Mesendoderm (in vitro differentiated cells): ENCODE measurements at regions not wholly inside any gene's neighbourhood (a gene's known extent, or its start where the extent isn't known, plus 50 kb on each side); places are given as distances from the start of the nearest gene placed in this dataset.

ENCODE experiments used
- DNase-seq: peaks from one replicate; pipeline ENCODE4 v3.0.0; 2013
- H2AK5ac ChIP-seq: 2 replicates; pipeline ENCODE4 v1.6.1; 2013; ENCODE audit warnings: low read length, inconsistent platforms
- H2BK120ac ChIP-seq: 2 replicates; pipeline ENCODE4 v1.6.1; 2013; ENCODE audit warnings: low read depth, mild to moderate bottlenecking, low read length, moderate library complexity, mixed read lengths
- H2BK15ac ChIP-seq: replicated peaks from 2 replicates; pipeline ENCODE4 v1.6.1; 2013; ENCODE audit warnings: low read depth, mild to moderate bottlenecking, moderate library complexity
- H2BK5ac ChIP-seq: 2 replicates; pipeline ENCODE4 v1.6.1; 2013; ENCODE audit warnings: low read length, inconsistent platforms
- H3K18ac ChIP-seq: 2 replicates; pipeline ENCODE4 v1.6.1; 2013; ENCODE audit warnings: mild to moderate bottlenecking, low read length, mixed read lengths
- H3K23ac ChIP-seq: one replicate; pipeline ENCODE4 v1.6.1; 2013; ENCODE audit warnings: low read length
- H3K27ac ChIP-seq: 2 replicates; pipeline ENCODE4 v1.5.1; 2013; ENCODE audit warnings: low read depth, mild to moderate bottlenecking, inconsistent platforms, low read length, moderate library complexity
- H3K27me3 ChIP-seq: 2 replicates; pipeline ENCODE4 v1.6.1; 2013; ENCODE audit warnings: low read length, control low read depth, mild to moderate bottlenecking, inconsistent platforms; ENCODE audit not compliant: insufficient read depth, poor library complexity
- H3K36me3 ChIP-seq: 2 replicates; pipeline ENCODE4 v1.6.1; 2013; ENCODE audit warnings: low read length, inconsistent platforms; ENCODE audit not compliant: control insufficient read depth, insufficient read depth
- H3K4ac ChIP-seq: one replicate; pipeline ENCODE4 v1.6.1; 2013; ENCODE audit warnings: low read depth, mild to moderate bottlenecking, low read length, moderate library complexity
- H3K4me1 ChIP-seq: 2 replicates; pipeline ENCODE4 v1.6.1; 2013; ENCODE audit warnings: low read depth, low read length, inconsistent platforms; ENCODE audit not compliant: control insufficient read depth
- H3K4me2 ChIP-seq: 2 replicates; pipeline ENCODE4 v1.6.1; 2013; ENCODE audit warnings: low read length
- H3K4me3 ChIP-seq: 2 replicates; pipeline ENCODE4 v1.5.1; 2013; ENCODE audit warnings: mild to moderate bottlenecking, low read length
- H3K56ac ChIP-seq: one replicate; pipeline ENCODE4 v1.6.1; 2013; ENCODE audit warnings: low read length
- H3K79me1 ChIP-seq: 2 replicates; pipeline ENCODE4 v1.6.1; 2013; ENCODE audit warnings: low read length, inconsistent platforms
- H3K79me2 ChIP-seq: 2 replicates; pipeline ENCODE4 v1.6.1; 2013; ENCODE audit warnings: mild to moderate bottlenecking, low read length; ENCODE audit not compliant: control insufficient read depth, insufficient read depth
- H3K9ac ChIP-seq: 2 replicates; pipeline ENCODE4 v1.6.1; 2013; ENCODE audit warnings: low read length, inconsistent platforms
- H4K5ac ChIP-seq: one replicate; pipeline ENCODE4 v1.6.1; 2013; ENCODE audit warnings: low read length
- H4K8ac ChIP-seq: one replicate; pipeline ENCODE4 v1.6.1; 2013; ENCODE audit warnings: low read depth, mild to moderate bottlenecking, control low read depth, low read length, moderate library complexity
- WGBS: extraction: QIAGEN DNeasy Blood & Tissue Kit; methylation state at CpG from one replicate; pipeline ENCODE4 v1.1.7; 2013; ENCODE audit warnings: low lambda C conversion rate, missing lambda C conversion rate; ENCODE audit not compliant: insufficient coverage; ENCODE audit errors: extremely low coverage; 5-methylcytosine and 5-hydroxymethylcytosine counted together

DNA sequence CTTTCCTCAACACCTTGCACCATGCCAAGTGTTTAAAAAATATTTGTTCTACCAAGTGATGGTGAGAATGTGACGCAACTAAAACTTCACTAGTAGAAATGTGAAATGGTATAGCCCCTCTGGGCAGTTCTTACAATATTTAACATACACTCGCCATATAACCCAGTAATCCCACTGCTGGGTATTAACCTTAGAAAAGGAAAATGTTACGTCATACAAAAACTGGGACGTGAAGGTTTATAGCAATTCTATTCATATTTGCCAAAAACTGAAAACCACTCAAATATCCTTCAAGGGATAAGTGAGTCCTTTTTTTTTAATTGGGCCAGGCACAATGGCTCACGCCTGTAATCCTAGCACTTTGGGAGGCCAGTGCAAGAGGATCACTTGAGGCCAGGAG, 279.3 kb downstream of the SKIDA1 start:
- H2BK120ac ChIP-seq: no peak overlapping the region
- DNase-seq: no peak
- no peaks in the 10 kb centered on the region for H3K36me3 ChIP-seq
- no peak overlapping the region for H3K18ac ChIP-seq
- H3K4ac ChIP-seq: no peak overlapping the region
- no peak overlapping the region for H2BK5ac ChIP-seq
- H3K9ac ChIP-seq: no peak overlapping the region
- WGBS: no CpG with 5 or more reads among the region's 5 CpGs
- no peak overlapping the region for H3K4me2 ChIP-seq
- no peak overlapping the region for H3K56ac ChIP-seq
- H4K8ac ChIP-seq: no peak overlapping the region
- no peaks in the 10 kb centered on the region for H3K27me3 ChIP-seq
- H2AK5ac ChIP-seq: no peak overlapping the region
- H2BK15ac ChIP-seq: no peak overlapping the region
- no peak overlapping the region for H3K23ac ChIP-seq
- H3K27ac ChIP-seq: no peak overlapping the region
- H3K79me2 ChIP-seq: no peaks in the 10 kb centered on the region
- H3K79me1 ChIP-seq: no peaks in the 10 kb centered on the region
- no peak overlapping the region for H4K5ac ChIP-seq
- no peak overlapping the region for H3K4me3 ChIP-seq
- H3K4me1 ChIP-seq: no peaks in the 10 kb centered on the region

- Histone ChIP-seq H3K27ac (no peak overlapping the region), H4K5ac (no peak overlapping the region), H4K8ac (no peak overlapping the region), H3K4me3 (no peak overlapping the region), H3K79me2 (no peaks in the 10 kb centered on the region), H3K4me2 (no peak overlapping the region), H3K18ac (no peak overlapping the region), H3K23ac (no peak overlapping the region), H3K79me1 (no peaks in the 10 kb centered on the region), H3K4me1 (no peaks in the 10 kb centered on the region), H3K4ac (no peak overlapping the region), H3K56ac (no peak overlapping the region), H2BK15ac (no peak overlapping the region), H2AK5ac (no peak overlapping the region), H3K36me3 (no peaks in the 10 kb centered on the region), H2BK5ac (no peak overlapping the region), H3K27me3 (no peaks in the 10 kb centered on the region), H2BK120ac (no peak overlapping the region), H3K9ac (no peak overlapping the region)
- no peak for DNase-seq
- WGBS: no CpG with 5 or more reads among the region's 8 CpGs
Observed at GRCh38 chr10:21243748-21244257, 281.7 kb downstream of the SKIDA1 start.

DNA sequence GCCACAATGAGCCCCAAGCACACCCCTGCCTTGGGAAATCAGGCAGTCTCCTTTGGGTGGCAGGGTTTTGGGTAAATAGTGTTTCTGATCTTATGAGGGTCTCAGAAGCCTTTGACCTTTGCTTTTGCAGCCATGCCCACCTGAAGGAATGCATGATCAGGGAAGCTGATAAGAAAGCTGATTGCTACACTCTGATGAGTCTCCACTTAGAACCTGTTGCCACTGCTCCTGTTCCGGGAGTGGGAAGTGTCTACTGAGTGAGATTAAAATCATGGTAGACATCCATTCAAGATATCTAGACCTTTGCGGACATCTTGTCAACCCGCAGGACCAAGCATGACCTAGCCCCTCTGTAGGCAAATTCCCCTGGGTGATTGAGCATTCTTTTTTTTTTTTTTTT, 282.6 kb downstream of the SKIDA1 start:
- no peak overlapping the region for H3K18ac ChIP-seq
- no CpG with 5 or more reads among the region's 3 CpGs for WGBS
- no peak overlapping the region for H2AK5ac ChIP-seq
- H2BK5ac ChIP-seq: no peak overlapping the region
- H3K23ac ChIP-seq: no peak overlapping the region
- no peak overlapping the region for H2BK120ac ChIP-seq
- H3K4ac ChIP-seq: no peak overlapping the region
- H3K27me3 ChIP-seq: no peaks in the 10 kb centered on the region
- no peak overlapping the region for H3K4me3 ChIP-seq
- H3K27ac ChIP-seq: no peak overlapping the region
- H3K79me1 ChIP-seq: no peaks in the 10 kb centered on the region
- DNase-seq: no peak
- H3K4me1 ChIP-seq: no peaks in the 10 kb centered on the region
- H3K36me3 ChIP-seq: no peaks in the 10 kb centered on the region
- H3K56ac ChIP-seq: no peak overlapping the region
- no peak overlapping the region for H4K5ac ChIP-seq
- no peak overlapping the region for H2BK15ac ChIP-seq
- no peaks in the 10 kb centered on the region for H3K79me2 ChIP-seq
- H3K4me2 ChIP-seq: no peak overlapping the region
- no peak overlapping the region for H3K9ac ChIP-seq
- H4K8ac ChIP-seq: no peak overlapping the region

DNA sequence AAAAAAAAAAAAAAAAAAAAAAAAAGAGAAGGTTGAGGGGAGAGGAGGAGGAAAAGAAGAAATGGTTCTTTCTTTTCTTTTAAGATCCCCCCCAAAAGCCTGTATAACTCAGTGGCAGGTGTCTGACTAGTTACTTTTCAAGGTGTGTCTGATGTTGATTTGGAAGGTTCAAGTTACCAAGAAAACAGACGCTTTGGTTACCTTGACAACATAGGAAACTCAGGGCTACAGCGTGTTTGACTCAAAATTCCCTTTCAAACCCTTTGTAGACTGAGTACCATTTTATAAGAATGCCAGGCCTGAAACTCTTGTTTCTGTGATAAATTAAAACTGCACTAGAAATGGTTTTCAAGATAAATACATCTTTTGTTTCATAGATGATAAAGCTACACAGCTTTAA, 286.8 kb downstream of the SKIDA1 start:
- Histone ChIP-seq H3K79me1 (no peaks in the 10 kb centered on the region), H3K4me3 (no peak overlapping the region), H4K8ac (no peak overlapping the region), H2BK5ac (no peak overlapping the region), H2BK15ac (no peak overlapping the region), H3K56ac (no peak overlapping the region), H3K18ac (no peak overlapping the region), H3K23ac (no peak overlapping the region), H3K4me1 (no peaks in the 10 kb centered on the region), H4K5ac (no peak overlapping the region), H3K4ac (no peak overlapping the region), H3K4me2 (no peak overlapping the region), H3K36me3 (no peaks in the 10 kb centered on the region), H3K79me2 (no peaks in the 10 kb centered on the region), H3K27ac (no peak overlapping the region), H2BK120ac (no peak overlapping the region), H3K27me3 (no peaks in the 10 kb centered on the region), H2AK5ac (no peak overlapping the region), H3K9ac (no peak overlapping the region)
- WGBS: no CpG with 5 or more reads among the region's 2 CpGs
- peak; percentile 30 for DNase-seq

DNA sequence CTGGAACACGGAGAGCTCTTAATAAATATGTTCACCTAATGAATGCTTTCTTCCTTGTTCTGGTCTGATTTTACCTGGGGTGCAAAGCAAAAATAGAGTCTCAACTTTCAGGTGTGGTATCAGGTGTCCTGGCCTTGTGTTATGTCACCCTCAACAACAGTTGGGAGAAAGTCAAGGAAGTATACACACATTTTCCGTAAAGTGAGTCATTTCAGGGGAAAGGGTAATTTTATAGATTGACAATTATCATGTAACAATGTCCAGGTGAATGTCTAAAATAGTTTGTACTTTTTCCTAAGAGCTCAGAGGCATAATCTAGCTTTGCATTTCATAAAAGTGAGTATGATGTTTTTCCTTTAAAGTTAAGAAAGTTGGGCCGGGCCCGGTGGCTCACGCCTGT, 287.4 kb downstream of the SKIDA1 start:
- Histone ChIP-seq H3K36me3 (no peaks in the 10 kb centered on the region), H2BK120ac (no peak overlapping the region), H3K4me2 (no peak overlapping the region), H2AK5ac (no peak overlapping the region), H3K4ac (no peak overlapping the region), H3K79me1 (no peaks in the 10 kb centered on the region), H3K56ac (no peak overlapping the region), H4K5ac (no peak overlapping the region), H3K23ac (no peak overlapping the region), H3K9ac (no peak overlapping the region), H3K4me1 (no peaks in the 10 kb centered on the region), H4K8ac (no peak overlapping the region), H2BK5ac (no peak overlapping the region), H3K27me3 (no peaks in the 10 kb centered on the region), H3K79me2 (no peaks in the 10 kb centered on the region), H3K4me3 (no peak overlapping the region), H2BK15ac (no peak overlapping the region), H3K27ac (no peak overlapping the region), H3K18ac (no peak overlapping the region)
- WGBS: no CpG with 5 or more reads among the region's 5 CpGs
- no peak for DNase-seq

DNA sequence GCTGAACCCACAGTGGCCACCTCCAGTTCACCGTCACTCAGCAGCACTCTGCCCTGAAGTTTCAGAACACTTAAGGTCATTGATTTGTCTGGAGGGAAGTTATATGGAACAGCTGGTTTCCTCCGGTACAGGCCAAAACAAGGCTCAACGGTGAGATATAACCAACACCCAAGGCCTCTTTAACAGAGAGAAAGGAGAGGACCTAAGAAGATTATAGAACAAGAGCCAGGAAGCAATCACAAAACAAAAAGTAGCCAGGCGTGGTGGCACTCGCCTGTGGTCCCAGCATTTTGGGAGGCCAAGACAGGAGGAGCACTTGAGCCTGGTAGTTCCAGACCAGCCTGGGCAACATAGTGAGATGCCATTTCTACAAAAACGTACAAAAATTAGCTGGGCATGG, 290.7 kb downstream of the SKIDA1 start:
- Histone ChIP-seq H4K8ac (no peak overlapping the region), H2BK5ac (no peak overlapping the region), H3K27me3 (no peaks in the 10 kb centered on the region), H3K27ac (no peak overlapping the region), H3K36me3 (no peaks in the 10 kb centered on the region), H3K4ac (no peak overlapping the region), H3K79me1 (no peaks in the 10 kb centered on the region), H3K4me3 (no peak overlapping the region), H3K18ac (no peak overlapping the region), H3K23ac (no peak overlapping the region), H3K4me1 (no peaks in the 10 kb centered on the region), H3K9ac (no peak overlapping the region), H2BK120ac (no peak overlapping the region), H3K56ac (no peak overlapping the region), H3K4me2 (no peak overlapping the region), H2AK5ac (no peak overlapping the region), H2BK15ac (no peak overlapping the region), H4K5ac (no peak overlapping the region), H3K79me2 (no peaks in the 10 kb centered on the region)
- no peak for DNase-seq
- WGBS: no CpG with 5 or more reads among the region's 6 CpGs
